Activated T-helper 17 cell treated with anti-CD3 and anti-CD28 coated beads, Interleukin-2, amount 50 U/mL, for 72 hours (primary cell): ENCODE measurements at regions not wholly inside any gene's neighbourhood (a gene's known extent, or its start where the extent isn't known, plus 50 kb on each side); places are given as distances from the start of the nearest gene placed in this dataset.
A peak's percentile ranks its signal among the peaks of the same experiment; 100 is the strongest.

Source experiments
- ATAC-seq: fragments of 150-1000 bp; cut with Tn5 transposase; replicated peaks from 2 replicates; pipeline ENCODE4 v1.10.0; 2021; ENCODE audit warnings: mild to moderate bottlenecking, moderate library complexity
- H3K27ac Mint-ChIP-seq: one replicate; pipeline ENCODE4 v1.8.0; 2022; ENCODE audit warnings: mixed read lengths
- H3K27me3 Mint-ChIP-seq: one replicate; pipeline ENCODE4 v1.8.0; 2022; ENCODE audit warnings: mixed read lengths
- H3K36me3 Mint-ChIP-seq: one replicate; pipeline ENCODE4 v1.8.0; 2022; ENCODE audit warnings: low read depth, mild to moderate bottlenecking, mixed read lengths
- H3K4me1 Mint-ChIP-seq: one replicate; pipeline ENCODE4 v1.8.0; 2022; ENCODE audit warnings: mixed read lengths
- H3K4me3 Mint-ChIP-seq: one replicate; pipeline ENCODE4 v1.8.0; 2022; ENCODE audit warnings: mild to moderate bottlenecking, mixed read lengths
- H3K9me3 Mint-ChIP-seq: one replicate; pipeline ENCODE4 v1.8.0; 2022; ENCODE audit warnings: mixed read lengths

- no peak for ATAC-seq
- Mint-ChIP-seq H3K27ac (peak overlapping the region; percentile 97), H3K4me1 (peaks cover 59% of the 10 kb centered on the region), H3K4me3 (peak overlapping the region; percentile 83), H3K27me3 (no peaks in the 10 kb centered on the region), H3K9me3 (peaks cover 7% of the 10 kb centered on the region), H3K36me3 (peaks cover 79% of the 10 kb centered on the region)
Measured at GRCh38 chr7:131013716-131014115, 279.7 kb upstream of the KLF14 start.

GRCh38 chr7:131014906-131015656 lies 281.1 kb upstream of the KLF14 start:
- Mint-ChIP-seq H3K4me3 (peak overlapping the region; percentile 83), H3K27me3 (no peaks in the 10 kb centered on the region), H3K27ac (peak overlapping the region; percentile 48), H3K9me3 (peaks cover 8% of the 10 kb centered on the region), H3K36me3 (peaks cover 77% of the 10 kb centered on the region), H3K4me1 (peaks cover 49% of the 10 kb centered on the region)
- no peak for ATAC-seq

GRCh38 chr7:131015657-131015958 lies 281.6 kb upstream of the KLF14 start:
- ATAC-seq: no peak
- peaks cover 8% of the 10 kb centered on the region for H3K9me3 Mint-ChIP-seq
- H3K27ac Mint-ChIP-seq: peak overlapping the region; percentile 48
- no peaks in the 10 kb centered on the region for H3K27me3 Mint-ChIP-seq
- peaks cover 48% of the 10 kb centered on the region for H3K4me1 Mint-ChIP-seq
- peaks cover 76% of the 10 kb centered on the region for H3K36me3 Mint-ChIP-seq
- H3K4me3 Mint-ChIP-seq: no peak overlapping the region

GRCh38 chr7:131016230-131016629 lies 282.2 kb upstream of the KLF14 start:
- H3K4me3 Mint-ChIP-seq: no peak overlapping the region
- H3K36me3 Mint-ChIP-seq: peaks cover 74% of the 10 kb centered on the region
- H3K4me1 Mint-ChIP-seq: peaks cover 46% of the 10 kb centered on the region
- no peak for ATAC-seq
- no peaks in the 10 kb centered on the region for H3K27me3 Mint-ChIP-seq
- H3K9me3 Mint-ChIP-seq: peaks cover 8% of the 10 kb centered on the region
- peak overlapping the region; percentile 48 for H3K27ac Mint-ChIP-seq

GRCh38 chr7:131019351-131019750 lies 285.3 kb upstream of the KLF14 start:
- peaks cover 12% of the 10 kb centered on the region for H3K9me3 Mint-ChIP-seq
- peak overlapping the region; percentile 93 for H3K27ac Mint-ChIP-seq
- peaks cover 79% of the 10 kb centered on the region for H3K36me3 Mint-ChIP-seq
- ATAC-seq: peak; percentile 22
- H3K4me1 Mint-ChIP-seq: peaks cover 50% of the 10 kb centered on the region
- no peaks in the 10 kb centered on the region for H3K27me3 Mint-ChIP-seq
- peak overlapping the region; percentile 88 for H3K4me3 Mint-ChIP-seq

GRCh38 chr7:131020759-131021261 lies 286.8 kb upstream of the KLF14 start:
- peak overlapping the region; percentile 93 for H3K27ac Mint-ChIP-seq
- no peaks in the 10 kb centered on the region for H3K27me3 Mint-ChIP-seq
- H3K9me3 Mint-ChIP-seq: peaks cover 12% of the 10 kb centered on the region
- ATAC-seq: peak; percentile 54
- peak overlapping the region; percentile 88 for H3K4me3 Mint-ChIP-seq
- H3K4me1 Mint-ChIP-seq: peaks cover 51% of the 10 kb centered on the region
- peaks cover 84% of the 10 kb centered on the region for H3K36me3 Mint-ChIP-seq

GRCh38 chr7:131021460-131021859 lies 287.5 kb upstream of the KLF14 start:
- Mint-ChIP-seq H3K9me3 (peaks cover 12% of the 10 kb centered on the region), H3K4me1 (peaks cover 55% of the 10 kb centered on the region), H3K27ac (peak overlapping the region; percentile 93), H3K36me3 (peaks cover 84% of the 10 kb centered on the region), H3K4me3 (peak overlapping the region; percentile 88), H3K27me3 (no peaks in the 10 kb centered on the region)
- peak; percentile 68 for ATAC-seq

- H3K27ac Mint-ChIP-seq: peak overlapping the region; percentile 93
- H3K4me1 Mint-ChIP-seq: peaks cover 59% of the 10 kb centered on the region
- no peaks in the 10 kb centered on the region for H3K27me3 Mint-ChIP-seq
- peak overlapping the region; percentile 88 for H3K4me3 Mint-ChIP-seq
- ATAC-seq: peak; percentile 4
- peaks cover 12% of the 10 kb centered on the region for H3K9me3 Mint-ChIP-seq
- peaks cover 87% of the 10 kb centered on the region for H3K36me3 Mint-ChIP-seq
Measured at GRCh38 chr7:131021902-131022301, 287.9 kb upstream of the KLF14 start.

- H3K4me1 Mint-ChIP-seq: peaks cover 60% of the 10 kb centered on the region
- peaks cover 95% of the 10 kb centered on the region for H3K36me3 Mint-ChIP-seq
- no peaks in the 10 kb centered on the region for H3K27me3 Mint-ChIP-seq
- peak; percentile 57 for ATAC-seq
- peaks cover 4% of the 10 kb centered on the region for H3K9me3 Mint-ChIP-seq
- H3K27ac Mint-ChIP-seq: peak overlapping the region; percentile 95
- peak overlapping the region; percentile 88 for H3K4me3 Mint-ChIP-seq
Measured at GRCh38 chr7:131026297-131027000, 292.4 kb upstream of the KLF14 start.

GRCh38 chr7:131027287-131027773 lies 293.3 kb upstream of the KLF14 start:
- peak; percentile 42 for ATAC-seq
- H3K9me3 Mint-ChIP-seq: peaks cover 4% of the 10 kb centered on the region
- peaks cover 95% of the 10 kb centered on the region for H3K36me3 Mint-ChIP-seq

GRCh38 chr7:131028295-131028694 lies 294.3 kb upstream of the KLF14 start:
- H3K9me3 Mint-ChIP-seq: peaks cover 4% of the 10 kb centered on the region
- H3K27me3 Mint-ChIP-seq: no peaks in the 10 kb centered on the region
- peak overlapping the region; percentile 95 for H3K27ac Mint-ChIP-seq
- H3K36me3 Mint-ChIP-seq: peaks cover 96% of the 10 kb centered on the region
- H3K4me3 Mint-ChIP-seq: peak overlapping the region; percentile 88
- ATAC-seq: no peak
- peaks cover 60% of the 10 kb centered on the region for H3K4me1 Mint-ChIP-seq

More at GRCh38 chr7:131027287-131027773, 293.3 kb upstream of the KLF14 start:
- Mint-ChIP-seq H3K27me3 (no peaks in the 10 kb centered on the region), H3K27ac (peak overlapping the region; percentile 95), H3K4me3 (peak overlapping the region; percentile 88), H3K4me1 (peaks cover 59% of the 10 kb centered on the region)

GRCh38 chr7:131029002-131029401 lies 295.0 kb upstream of the KLF14 start:
- no peak for ATAC-seq
- H3K9me3 Mint-ChIP-seq: peaks cover 3% of the 10 kb centered on the region
- peak overlapping the region; percentile 88 for H3K4me3 Mint-ChIP-seq
- H3K27ac Mint-ChIP-seq: peak overlapping the region; percentile 95
- H3K36me3 Mint-ChIP-seq: peaks cover 96% of the 10 kb centered on the region
- peaks cover 61% of the 10 kb centered on the region for H3K4me1 Mint-ChIP-seq
- no peaks in the 10 kb centered on the region for H3K27me3 Mint-ChIP-seq

- peak; percentile 86 for ATAC-seq
- H3K4me1 Mint-ChIP-seq: peaks cover 66% of the 10 kb centered on the region
- peaks cover 96% of the 10 kb centered on the region for H3K36me3 Mint-ChIP-seq
- peak overlapping the region; percentile 95 for H3K27ac Mint-ChIP-seq
- H3K27me3 Mint-ChIP-seq: no peaks in the 10 kb centered on the region
- H3K4me3 Mint-ChIP-seq: peak overlapping the region; percentile 88
- no peaks in the 10 kb centered on the region for H3K9me3 Mint-ChIP-seq
Measured at GRCh38 chr7:131031099-131031868, 296.4 kb upstream of the MKLN1 start.

- Mint-ChIP-seq H3K4me1 (peaks cover 64% of the 10 kb centered on the region), H3K4me3 (peak overlapping the region; percentile 88), H3K27me3 (no peaks in the 10 kb centered on the region), H3K27ac (peak overlapping the region; percentile 95), H3K36me3 (peaks cover 93% of the 10 kb centered on the region), H3K9me3 (no peaks in the 10 kb centered on the region)
- no peak for ATAC-seq
Measured at GRCh38 chr7:131032786-131033185, 294.9 kb upstream of the MKLN1 start.
